ENCODE measurements at regions not wholly inside any gene's neighbourhood (a gene's known extent, or its start where the extent isn't known, plus 50 kb on each side); places are given as distances from the start of the nearest gene placed in this dataset.

GRCh38 chr6:156689656-156690055 is 87.5 kb upstream of the ARID1B start:
- Histone ChIP-seq H3K9me3 (no peaks in the 10 kb centered on the region), H3K27me3 (no peaks in the 10 kb centered on the region), H3K27ac (no peak overlapping the region), H3K36me3 (no peaks in the 10 kb centered on the region), H3K4me3 (no peak overlapping the region), H3K4me1 (peaks cover 19% of the 10 kb centered on the region)
- no peak for TF ChIP-seq EP300 (IDR thresholded peaks at IDR 0.05)
- TF ChIP-seq POLR2A (IDR thresholded peaks at IDR 0.05): no peak
- WGBS: 59% methylated on average over 2 of the region's 2 CpGs
- DNase-seq (ENCODE audit: low spot score in 2 of 2): no peak

- no peak for DNase-seq (ENCODE audit: low spot score in 2 of 2)
- 94% methylated on average over 1 of the region's 1 CpG for WGBS
- H3K27ac ChIP-seq: peak overlapping the region; percentile 99
- no peaks in the 10 kb centered on the region for H3K27me3 ChIP-seq
- no peaks in the 10 kb centered on the region for H3K36me3 ChIP-seq
- no peak overlapping the region for H3K4me3 ChIP-seq
- peaks cover 19% of the 10 kb centered on the region for H3K4me1 ChIP-seq
- H3K9me3 ChIP-seq: no peaks in the 10 kb centered on the region
- TF ChIP-seq EP300 (IDR thresholded peaks at IDR 0.05) (no peak), POLR2A (IDR thresholded peaks at IDR 0.05) (no peak), POLR2AphosphoS5 (IDR thresholded peaks at IDR 0.05) (no peak), CTCF (IDR thresholded peaks at IDR 0.05) (no peak)
These were observed 88.6 kb upstream of the ARID1B start for GRCh38 chr6:156688620-156688971.

GRCh38 chr6:156687789-156688619 is 89.2 kb upstream of the ARID1B start:
- H3K4me1 ChIP-seq: peaks cover 19% of the 10 kb centered on the region
- 8% methylated on average over 22 of the region's 22 CpGs for WGBS
- no peaks in the 10 kb centered on the region for H3K36me3 ChIP-seq
- peak overlapping the region; percentile 99 for H3K27ac ChIP-seq
- H3K9me3 ChIP-seq: no peaks in the 10 kb centered on the region
- H3K4me3 ChIP-seq: peak overlapping the region; percentile 74
- TF ChIP-seq CTCF (IDR thresholded peaks at IDR 0.05) (no peak), POLR2AphosphoS5 (IDR thresholded peaks at IDR 0.05) (no peak), EP300 (IDR thresholded peaks at IDR 0.05) (no peak), POLR2A (IDR thresholded peaks at IDR 0.05) (no peak)
- no peak for DNase-seq (ENCODE audit: low spot score in 2 of 2)
- H3K27me3 ChIP-seq: no peaks in the 10 kb centered on the region

- Histone ChIP-seq H3K27ac (peak overlapping the region; percentile 99), H3K4me3 (peak overlapping the region; percentile 74), H3K9me3 (no peaks in the 10 kb centered on the region), H3K4me1 (peaks cover 19% of the 10 kb centered on the region), H3K27me3 (no peaks in the 10 kb centered on the region), H3K36me3 (no peaks in the 10 kb centered on the region)
- TF ChIP-seq POLR2A (IDR thresholded peaks at IDR 0.05) (peak in 1 of 2 donors; percentile 78), CTCF (IDR thresholded peaks at IDR 0.05) (no peak), EP300 (IDR thresholded peaks at IDR 0.05) (no peak), POLR2AphosphoS5 (IDR thresholded peaks at IDR 0.05) (peak in 2 of 3 donors; percentile 61 to 92)
- WGBS: 0% methylated on average over 17 of the region's 105 CpGs
- peak; percentile 94 for DNase-seq (ENCODE audit: low spot score in 2 of 2)
These were observed 90.0 kb upstream of the ARID1B start for GRCh38 chr6:156686995-156687788.

GRCh38 chr6:156686301-156686994 is 90.7 kb upstream of the ARID1B start:
- H3K36me3 ChIP-seq: no peaks in the 10 kb centered on the region
- DNase-seq (ENCODE audit: low spot score in 2 of 2): peak in 1 of 2 donors; percentile 67
- TF ChIP-seq POLR2AphosphoS5 (IDR thresholded peaks at IDR 0.05): no peak
- TF ChIP-seq CTCF (IDR thresholded peaks at IDR 0.05): peak; percentile 37 to 42
- peaks cover 19% of the 10 kb centered on the region for H3K4me1 ChIP-seq
- no peaks in the 10 kb centered on the region for H3K9me3 ChIP-seq
- no peaks in the 10 kb centered on the region for H3K27me3 ChIP-seq
- under 1% methylated on average over 15 of the region's 15 CpGs for WGBS
- peak overlapping the region; percentile 99 for H3K27ac ChIP-seq
- peak overlapping the region; percentile 74 for H3K4me3 ChIP-seq

Data from suprapubic skin (tissue), 4 donors.